ENCODE measurements at regions not wholly inside any gene's neighbourhood (a gene's known extent, or its start where the extent isn't known, plus 50 kb on each side); places are given as distances from the start of the nearest gene placed in this dataset.

DNA sequence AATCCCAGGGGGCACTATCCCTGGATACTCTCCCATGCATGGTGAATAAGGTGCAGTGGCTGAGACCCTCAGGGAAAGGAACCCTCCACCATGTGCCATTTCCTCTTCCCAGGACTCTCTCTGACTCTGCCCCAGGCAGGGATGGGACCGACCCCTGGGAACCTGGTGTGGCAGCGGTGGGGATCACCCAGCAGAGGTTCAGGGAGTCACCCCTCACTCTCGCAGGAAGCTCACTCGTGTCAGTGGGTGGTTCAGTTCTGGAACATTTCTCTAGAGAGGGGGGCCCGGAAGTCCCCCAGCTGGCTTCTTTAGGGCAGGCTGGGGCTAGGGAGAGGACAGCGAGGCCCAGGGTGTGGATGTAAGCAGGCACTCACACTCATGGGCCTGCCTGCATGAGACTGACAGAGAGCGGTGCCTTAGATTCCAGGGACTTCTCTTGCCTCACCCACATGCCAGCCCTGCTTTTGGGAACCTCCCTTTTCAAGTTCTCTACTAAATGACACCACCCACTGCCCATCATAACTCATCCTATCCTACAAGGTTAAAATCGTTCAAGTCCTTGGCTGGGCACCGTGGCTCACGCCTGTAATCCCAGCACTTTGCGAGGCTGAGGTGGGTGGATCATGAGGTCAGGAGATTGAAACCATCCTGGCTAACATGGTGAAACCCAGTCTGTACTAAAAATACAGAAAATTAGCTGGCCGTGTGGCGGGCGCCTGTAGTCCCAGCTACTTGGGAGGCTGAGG is 109.7 kb upstream of the SDK2 start:
- no peak overlapping the region for H3K9ac ChIP-seq (ENCODE audit: low read length)

DNA sequence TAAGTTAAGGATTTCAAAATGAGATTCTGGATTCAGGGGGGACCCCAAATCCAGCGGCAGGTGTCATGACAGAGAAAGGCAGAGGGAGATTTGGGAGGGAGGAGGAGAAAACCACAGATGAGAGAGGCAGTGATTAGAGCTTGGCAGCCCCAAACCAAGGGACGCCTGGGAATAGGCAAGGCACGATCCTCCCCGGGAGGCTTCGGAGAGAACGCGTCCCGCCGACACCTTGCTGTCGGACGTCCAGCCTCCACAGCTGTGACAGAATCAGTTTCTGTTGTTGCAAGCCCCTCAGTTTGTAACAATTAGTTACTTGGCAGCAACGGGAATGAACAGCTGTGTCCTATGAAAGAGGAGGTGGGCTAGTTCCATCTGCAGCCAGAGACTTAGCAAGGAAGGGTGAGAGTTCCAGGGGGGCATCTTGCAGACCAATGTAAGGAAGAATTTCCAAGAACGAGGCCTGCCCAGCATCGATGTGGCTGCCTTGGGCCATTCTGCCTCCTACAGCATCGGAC is 110.7 kb upstream of the SDK2 start:
- Histone ChIP-seq H3K9me3 (ENCODE audit: low read length) (no peaks in the 10 kb centered on the region), H3F3A (ENCODE audit: insufficient read depth, low read length) (no peaks in the 10 kb centered on the region), H3K4me2 (ENCODE audit: low read length) (no peak overlapping the region), H3K4me3 (ENCODE audit: low read depth, low read length, poor library complexity, severe bottlenecking) (no peak overlapping the region), H3K27me3 (ENCODE audit: insufficient read depth, low read length) (no peaks in the 10 kb centered on the region), H3K27ac (ENCODE audit: low read depth, low read length, poor library complexity, severe bottlenecking) (no peak overlapping the region), H3K4me1 (ENCODE audit: insufficient read depth, low read length, severe bottlenecking) (no peaks in the 10 kb centered on the region), H3K9me2 (ENCODE audit: low read depth, low read length) (no peaks in the 10 kb centered on the region), H3K36me3 (ENCODE audit: insufficient read depth, low read length) (no peaks in the 10 kb centered on the region), H2AFZ (ENCODE audit: low read length) (no peak overlapping the region), H4K20me1 (ENCODE audit: insufficient read depth, low read length) (no peaks in the 10 kb centered on the region), H3K79me2 (ENCODE audit: insufficient read depth, low read length) (no peaks in the 10 kb centered on the region), H3K9ac (ENCODE audit: low read length) (no peak overlapping the region)
- TF ChIP-seq EZH2 (IDR thresholded peaks at IDR 0.05; ENCODE audit: borderline replicate concordance, low read length) = no peak
- TF ChIP-seq, protein P1, sequence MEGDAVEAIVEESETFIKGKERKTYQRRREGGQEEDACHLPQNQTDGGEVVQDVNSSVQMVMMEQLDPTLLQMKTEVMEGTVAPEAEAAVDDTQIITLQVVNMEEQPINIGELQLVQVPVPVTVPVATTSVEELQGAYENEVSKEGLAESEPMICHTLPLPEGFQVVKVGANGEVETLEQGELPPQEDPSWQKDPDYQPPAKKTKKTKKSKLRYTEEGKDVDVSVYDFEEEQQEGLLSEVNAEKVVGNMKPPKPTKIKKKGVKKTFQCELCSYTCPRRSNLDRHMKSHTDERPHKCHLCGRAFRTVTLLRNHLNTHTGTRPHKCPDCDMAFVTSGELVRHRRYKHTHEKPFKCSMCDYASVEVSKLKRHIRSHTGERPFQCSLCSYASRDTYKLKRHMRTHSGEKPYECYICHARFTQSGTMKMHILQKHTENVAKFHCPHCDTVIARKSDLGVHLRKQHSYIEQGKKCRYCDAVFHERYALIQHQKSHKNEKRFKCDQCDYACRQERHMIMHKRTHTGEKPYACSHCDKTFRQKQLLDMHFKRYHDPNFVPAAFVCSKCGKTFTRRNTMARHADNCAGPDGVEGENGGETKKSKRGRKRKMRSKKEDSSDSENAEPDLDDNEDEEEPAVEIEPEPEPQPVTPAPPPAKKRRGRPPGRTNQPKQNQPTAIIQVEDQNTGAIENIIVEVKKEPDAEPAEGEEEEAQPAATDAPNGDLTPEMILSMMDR (IDR thresholded peaks at IDR 0.05; ENCODE audit: low read length) = no peak

More for the DNA sequence above, 109.7 kb upstream of the SDK2 start:
- Histone ChIP-seq H3K4me3 (ENCODE audit: low read depth, low read length, poor library complexity, severe bottlenecking) (no peak overlapping the region), H4K20me1 (ENCODE audit: insufficient read depth, low read length) (no peaks in the 10 kb centered on the region), H3K79me2 (ENCODE audit: insufficient read depth, low read length) (no peaks in the 10 kb centered on the region), H3K4me1 (ENCODE audit: insufficient read depth, low read length, severe bottlenecking) (no peaks in the 10 kb centered on the region), H2AFZ (ENCODE audit: low read length) (no peak overlapping the region), H3K27ac (ENCODE audit: low read depth, low read length, poor library complexity, severe bottlenecking) (no peak overlapping the region), H3K27me3 (ENCODE audit: insufficient read depth, low read length) (0 out of 2 replicates have a peak, but pooled peaks cover 9% of the 10 kb centered on the region), H3K9me3 (ENCODE audit: low read length) (no peaks in the 10 kb centered on the region), H3F3A (ENCODE audit: insufficient read depth, low read length) (no peaks in the 10 kb centered on the region), H3K36me3 (ENCODE audit: insufficient read depth, low read length) (no peaks in the 10 kb centered on the region), H3K4me2 (ENCODE audit: low read length) (no peak overlapping the region), H3K9me2 (ENCODE audit: low read depth, low read length) (no peaks in the 10 kb centered on the region)
- TF ChIP-seq, protein P1 (IDR thresholded peaks at IDR 0.05; ENCODE audit: low read length) = no peak
- TF ChIP-seq EZH2 (IDR thresholded peaks at IDR 0.05; ENCODE audit: borderline replicate concordance, low read length) = no peak

DNA sequence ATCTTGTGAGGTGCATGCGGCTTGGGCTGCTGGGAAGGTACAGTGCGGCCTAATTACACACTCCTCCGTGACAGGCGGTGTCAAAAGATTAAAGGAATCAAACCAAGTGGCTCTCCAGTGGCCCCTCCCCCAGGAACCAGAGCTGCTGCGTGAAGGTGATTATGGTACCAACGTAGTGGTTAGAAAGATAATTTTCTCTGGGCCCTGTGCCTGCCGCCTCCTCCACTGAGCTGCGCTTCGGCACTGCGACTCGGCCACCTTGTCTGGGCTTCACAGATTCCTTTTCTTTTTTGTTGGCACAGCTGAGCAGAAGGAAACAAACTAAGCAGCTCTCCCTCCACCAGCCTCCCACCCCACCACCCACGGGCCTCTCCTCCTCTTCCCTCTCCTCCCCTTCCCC is 113.2 kb upstream of the SDK2 start:
- Histone ChIP-seq H3K4me3 (ENCODE audit: low read depth, low read length, poor library complexity, severe bottlenecking) (no peak overlapping the region), H3F3A (ENCODE audit: insufficient read depth, low read length) (no peaks in the 10 kb centered on the region), H3K36me3 (ENCODE audit: insufficient read depth, low read length) (no peaks in the 10 kb centered on the region), H3K9ac (ENCODE audit: low read length) (no peak overlapping the region), H4K20me1 (ENCODE audit: insufficient read depth, low read length) (no peaks in the 10 kb centered on the region), H3K27ac (ENCODE audit: low read depth, low read length, poor library complexity, severe bottlenecking) (no peak overlapping the region), H3K27me3 (ENCODE audit: insufficient read depth, low read length) (no peaks in the 10 kb centered on the region), H3K9me2 (ENCODE audit: low read depth, low read length) (no peaks in the 10 kb centered on the region), H3K4me2 (ENCODE audit: low read length) (no peak overlapping the region), H3K4me1 (ENCODE audit: insufficient read depth, low read length, severe bottlenecking) (no peaks in the 10 kb centered on the region), H2AFZ (ENCODE audit: low read length) (no peak overlapping the region), H3K79me2 (ENCODE audit: insufficient read depth, low read length) (no peaks in the 10 kb centered on the region), H3K9me3 (ENCODE audit: low read length) (no peaks in the 10 kb centered on the region)
- TF ChIP-seq EZH2 (IDR thresholded peaks at IDR 0.05; ENCODE audit: borderline replicate concordance, low read length) = no peak
- TF ChIP-seq, protein P1 (IDR thresholded peaks at IDR 0.05; ENCODE audit: low read length) = no peak

Data from OCI-LY1 (cell line).